GM08714 (cell line): ENCODE measurements at regions not wholly inside any gene's neighbourhood (a gene's known extent, or its start where the extent isn't known, plus 50 kb on each side); places are given as distances from the start of the nearest gene placed in this dataset.

Source experiments
- H3K4me3 ChIP-seq: fragments of 200-500 bp; sonication (Bioruptor generic); 2 replicates; pipeline ENCODE4 v1.5.1; 2014; ENCODE audit warnings: mild to moderate bottlenecking, low read length, inconsistent platforms
- ZNF274 ChIP-seq: IDR thresholded peaks from 2 replicates; pipeline ENCODE4 v1.6.1; 2012; ENCODE audit warnings: mild to moderate bottlenecking, low read depth, low read length

DNA sequence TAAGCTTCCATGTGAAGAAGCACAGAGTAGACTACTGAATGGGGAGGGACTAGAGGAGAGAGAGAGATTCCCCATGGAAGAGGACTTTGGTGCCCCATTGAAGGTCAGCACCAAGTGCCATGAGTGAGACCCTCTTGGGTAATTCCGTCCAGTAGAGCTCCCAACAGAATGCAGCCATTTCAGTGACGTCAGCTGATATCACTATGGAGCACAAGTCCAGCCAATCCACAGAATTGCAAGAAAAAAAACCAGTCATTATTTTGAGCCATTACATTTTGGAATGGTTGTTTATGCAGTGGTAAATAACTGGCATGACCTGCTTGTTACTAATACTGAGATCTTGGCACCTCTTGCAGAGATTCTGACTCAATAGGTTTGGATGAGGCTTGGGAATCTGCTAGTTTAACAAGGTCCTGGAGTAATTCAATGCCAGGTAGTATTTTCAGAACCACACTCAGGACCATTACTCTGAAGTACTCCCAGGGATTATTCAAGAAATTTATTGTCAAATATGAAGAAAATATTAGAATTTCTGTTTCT, 52.6 kb upstream of the SP8 start:
- TF ChIP-seq ZNF274, result no peak
- no peak overlapping the region for H3K4me3 ChIP-seq

GRCh38 chr7:20839987-20840386, 53.3 kb upstream of the SP8 start:
- TF ChIP-seq ZNF274, result no peak
- H3K4me3 ChIP-seq, result no peak overlapping the region

GRCh38 chr7:20846791-20847190, 60.1 kb upstream of the SP8 start:
- H3K4me3 ChIP-seq, result no peak overlapping the region
- TF ChIP-seq ZNF274, result no peak

- TF ChIP-seq ZNF274, result no peak
- H3K4me3 ChIP-seq, result no peak overlapping the region
Measured at GRCh38 chr7:20858951-20859350, 72.3 kb upstream of the SP8 start.

DNA sequence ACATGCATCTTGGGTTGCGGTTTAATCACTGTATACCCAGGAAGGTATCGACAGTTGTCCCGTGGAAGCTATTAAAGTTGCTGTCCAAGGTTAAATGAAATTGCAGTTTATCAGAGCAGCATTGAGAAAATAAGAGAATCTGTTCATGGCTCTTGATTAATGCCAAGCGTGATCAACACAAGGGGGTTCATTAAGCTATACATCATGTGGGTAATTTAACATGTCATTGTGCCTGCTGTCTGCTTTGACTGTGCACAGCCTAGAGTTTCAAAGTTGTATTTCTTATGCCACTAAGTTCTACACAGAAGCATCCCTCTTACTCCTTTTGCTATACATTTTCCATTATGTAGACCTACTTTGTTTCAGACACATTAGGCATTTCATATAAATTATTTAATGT, 74.8 kb upstream of the SP8 start:
- H3K4me3 ChIP-seq, result no peak overlapping the region
- TF ChIP-seq ZNF274, result no peak

DNA sequence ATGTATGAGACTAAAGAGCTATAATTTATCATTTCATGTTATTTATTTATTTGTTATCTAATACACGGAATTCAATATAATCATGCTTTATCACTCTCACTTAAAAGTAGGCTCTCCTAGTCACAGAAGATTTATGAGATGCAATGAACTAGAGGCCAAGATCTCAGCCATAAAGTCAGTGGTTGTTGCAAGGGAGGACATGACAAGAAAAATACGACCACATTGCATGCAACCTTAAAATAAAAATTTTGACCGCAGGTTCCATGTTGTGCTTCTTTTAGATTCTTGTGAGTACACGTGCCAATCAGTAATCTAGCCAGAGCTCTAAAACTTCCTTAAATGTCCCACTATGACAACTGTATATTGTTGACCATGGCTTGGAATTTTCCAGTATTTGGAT, 75.9 kb upstream of the SP8 start:
- no peak for TF ChIP-seq ZNF274
- H3K4me3 ChIP-seq, result no peak overlapping the region

GRCh38 chr7:20864221-20864620, 77.5 kb upstream of the SP8 start:
- no peak for TF ChIP-seq ZNF274
- H3K4me3 ChIP-seq, result no peak overlapping the region

DNA sequence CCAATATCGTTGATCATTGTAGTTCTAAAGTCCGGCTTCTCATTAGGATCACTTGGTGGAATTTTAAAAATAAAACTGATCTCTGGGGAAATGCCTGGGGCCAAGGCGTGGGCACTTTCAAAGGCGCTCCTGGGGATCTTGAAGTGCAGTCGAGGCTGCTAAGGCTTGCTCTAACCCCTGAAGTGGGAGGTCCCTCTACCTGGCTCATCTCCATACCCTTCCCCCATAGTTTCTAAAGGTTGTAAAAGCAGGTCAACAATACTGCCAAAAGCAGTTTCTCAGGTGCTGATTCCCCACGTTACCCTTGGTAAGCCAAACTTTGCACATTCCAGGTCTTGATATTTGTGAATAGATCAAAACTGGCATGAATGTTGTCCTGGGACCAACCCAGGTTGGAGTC, 79.0 kb upstream of the SP8 start:
- H3K4me3 ChIP-seq, result no peak overlapping the region
- no peak for TF ChIP-seq ZNF274

DNA sequence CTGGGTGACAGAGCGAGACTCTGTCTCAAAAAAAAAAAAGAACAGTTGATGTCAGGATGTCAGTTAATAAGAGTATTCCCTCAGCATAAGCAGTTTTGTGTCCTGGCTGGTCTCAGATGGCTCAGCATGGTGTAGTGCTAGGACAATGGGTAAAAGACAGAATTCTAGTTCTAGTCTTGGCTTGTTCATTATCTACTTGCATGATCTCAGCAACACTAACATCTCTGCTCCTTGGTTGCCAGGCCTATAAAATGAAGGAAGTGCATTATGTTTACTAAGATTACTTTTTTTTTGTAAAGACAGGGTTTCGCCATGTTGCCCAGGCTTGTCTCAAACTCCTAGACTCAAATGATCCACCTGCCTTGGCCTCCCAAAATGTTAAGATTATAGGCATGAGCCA, 84.3 kb upstream of the SP8 start:
- H3K4me3 ChIP-seq, result no peak overlapping the region
- no peak for TF ChIP-seq ZNF274

DNA sequence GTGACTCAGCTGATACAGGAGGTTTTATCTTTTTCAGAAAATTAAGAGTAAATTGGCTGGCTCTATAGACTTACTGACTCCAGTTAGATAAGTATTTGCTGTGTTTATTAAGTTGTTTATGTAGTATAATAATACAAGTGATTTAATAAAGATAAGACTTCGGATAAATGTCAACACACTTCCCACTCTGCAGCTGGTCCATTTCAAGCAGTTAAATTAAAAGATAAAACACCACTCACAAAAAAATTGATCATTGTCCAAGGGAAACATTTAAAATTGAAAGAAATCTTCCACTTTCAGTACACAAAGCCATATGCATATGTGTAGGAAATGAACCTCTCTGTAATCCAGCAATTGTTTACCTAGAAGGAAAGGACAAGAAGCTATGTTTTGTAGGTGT, 106.1 kb upstream of the SP8 start:
- no peak overlapping the region for H3K4me3 ChIP-seq
- TF ChIP-seq ZNF274, result no peak

DNA sequence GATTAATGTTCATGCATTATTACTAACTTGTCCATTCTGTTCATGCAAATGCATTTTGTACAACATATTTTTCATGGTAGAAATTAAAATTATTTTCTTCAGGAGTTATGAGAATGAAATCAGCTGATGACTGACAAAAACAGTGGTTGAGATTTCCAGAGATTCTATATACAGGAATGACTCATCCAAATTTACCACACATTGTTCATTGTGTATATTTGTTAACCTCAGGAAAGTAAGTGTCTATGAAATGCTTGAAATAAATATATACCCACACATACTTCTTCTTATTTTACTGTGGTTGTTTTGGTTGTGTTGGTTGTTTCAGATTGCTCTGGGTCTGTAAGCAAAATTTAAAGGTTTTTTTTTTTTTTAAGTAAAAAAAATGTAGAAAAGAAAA, 108.1 kb upstream of the SP8 start:
- H3K4me3 ChIP-seq, result no peak overlapping the region
- no peak for TF ChIP-seq ZNF274

- H3K4me3 ChIP-seq, result no peak overlapping the region
- no peak for TF ChIP-seq ZNF274
Measured at GRCh38 chr7:20895563-20895962, 108.9 kb upstream of the SP8 start.

- TF ChIP-seq ZNF274, result no peak
- no peak overlapping the region for H3K4me3 ChIP-seq
Measured at GRCh38 chr7:20896996-20897395, 110.3 kb upstream of the SP8 start.

DNA sequence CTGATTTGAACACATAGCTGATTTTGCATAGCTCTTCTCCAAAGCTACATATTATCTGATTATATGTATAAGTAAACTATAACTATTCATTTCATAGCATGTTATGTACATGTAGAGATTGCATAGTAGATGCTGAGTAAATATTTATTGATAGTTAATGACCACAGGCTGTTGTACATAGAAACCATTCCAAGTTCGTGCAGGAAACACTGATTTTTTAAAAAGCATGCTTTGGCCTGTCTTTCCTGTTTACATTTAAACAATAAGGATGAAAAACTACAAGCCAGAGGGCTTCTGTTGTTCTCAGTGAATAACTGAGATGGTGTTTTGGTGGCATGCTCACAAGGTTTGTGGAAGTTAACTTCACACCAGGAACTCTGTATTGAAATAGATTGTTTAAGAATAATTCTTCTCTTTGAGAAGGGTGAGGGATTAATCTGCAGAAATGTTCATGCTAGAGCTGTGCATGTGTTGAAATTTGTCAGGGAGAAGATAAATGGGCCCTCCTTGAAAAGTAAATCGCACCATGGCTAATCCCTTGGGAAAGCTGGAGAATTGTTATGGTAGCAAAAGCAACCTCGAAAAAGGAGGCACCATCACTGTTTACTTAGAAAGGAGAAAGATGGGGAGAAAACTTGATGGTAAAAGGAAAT, 120.2 kb upstream of the SP8 start:
- TF ChIP-seq ZNF274, result no peak
- no peak overlapping the region for H3K4me3 ChIP-seq

DNA sequence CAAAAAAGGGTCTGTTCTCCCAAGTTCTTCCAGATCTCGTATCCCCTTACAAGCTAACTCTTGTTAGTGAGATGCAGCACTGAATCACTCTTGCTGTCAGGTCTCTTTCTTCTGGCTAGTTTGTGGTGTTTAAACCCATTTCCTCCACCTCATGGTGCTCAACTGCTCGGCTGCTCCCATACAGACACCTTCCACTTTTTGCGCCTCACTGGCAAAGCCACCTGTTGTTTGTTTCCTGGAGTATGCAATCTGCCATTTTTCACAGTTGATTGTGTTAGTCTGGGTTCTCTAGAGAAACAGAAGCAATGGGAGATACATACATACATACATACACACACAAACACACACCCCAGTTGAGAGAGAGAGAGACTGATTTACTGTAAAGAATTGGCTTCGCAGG, 124.4 kb upstream of the SP8 start:
- no peak for TF ChIP-seq ZNF274
- H3K4me3 ChIP-seq, result no peak overlapping the region

DNA sequence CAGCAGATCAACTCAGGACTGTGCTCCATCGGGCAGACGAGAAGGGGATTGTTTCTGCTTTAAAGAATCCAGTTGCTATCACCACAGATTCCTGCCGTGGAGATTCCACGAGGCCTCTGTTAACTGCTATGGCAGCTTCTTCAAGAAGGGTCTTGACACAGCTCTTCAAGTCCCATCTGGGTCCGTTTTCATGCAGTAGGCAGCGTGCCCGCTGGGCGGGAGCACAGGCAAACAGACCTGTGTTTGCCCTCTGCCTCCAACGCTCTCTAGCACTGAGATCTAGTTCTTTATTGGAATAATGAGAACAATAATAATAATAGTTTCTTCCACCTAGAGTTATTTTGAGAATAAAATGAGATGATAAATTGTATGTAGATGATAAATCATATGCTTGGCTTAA, 127.2 kb upstream of the SP8 start:
- TF ChIP-seq ZNF274, result no peak
- no peak overlapping the region for H3K4me3 ChIP-seq
